ENCODE measurements at regions not wholly inside any gene's neighbourhood (a gene's known extent, or its start where the extent isn't known, plus 50 kb on each side); places are given as distances from the start of the nearest gene placed in this dataset.
A peak's percentile ranks its signal among the peaks of the same experiment; 100 is the strongest.

GRCh38 chr1:81225789-81226602 is 574.7 kb upstream of the ADGRL2 start:
- DNase-seq, result no peak
- H3K9me3 ChIP-seq (replicated peaks), result no peaks in the 10 kb centered on the region
- H3K27me3 ChIP-seq (ENCODE audit: low read depth), result no peaks in the 10 kb centered on the region
- peak overlapping the region; percentile 62 for H3K27ac ChIP-seq (replicated peaks)
- no peaks in the 10 kb centered on the region for H3K36me3 ChIP-seq
- peaks cover 34% of the 10 kb centered on the region for H3K4me1 ChIP-seq
- TF ChIP-seq CTCF (IDR thresholded peaks at IDR 0.05; ENCODE audit: borderline replicate concordance), result no peak
- H3K4me3 ChIP-seq, result no peak overlapping the region
- intact Hi-C loops (cut with micrococcal nuclease), result no loop called here

- DNase-seq, result no peak
- Histone ChIP-seq H3K4me3 (no peak overlapping the region), H3K27ac (replicated peaks) (peak overlapping the region; percentile 62), H3K27me3 (ENCODE audit: low read depth) (no peaks in the 10 kb centered on the region), H3K36me3 (no peaks in the 10 kb centered on the region), H3K4me1 (peaks cover 34% of the 10 kb centered on the region), H3K9me3 (replicated peaks) (no peaks in the 10 kb centered on the region)
- intact Hi-C loops (cut with micrococcal nuclease), result no loop called here
- TF ChIP-seq CTCF (IDR thresholded peaks at IDR 0.05; ENCODE audit: borderline replicate concordance), result no peak
These were observed 576.5 kb upstream of the ADGRL2 start for GRCh38 chr1:81224222-81224621.

GRCh38 chr1:81221564-81221963 is 579.2 kb upstream of the ADGRL2 start:
- Histone ChIP-seq H3K27me3 (ENCODE audit: low read depth) (no peaks in the 10 kb centered on the region), H3K4me1 (peaks cover 36% of the 10 kb centered on the region), H3K9me3 (replicated peaks) (no peaks in the 10 kb centered on the region), H3K4me3 (no peak overlapping the region), H3K36me3 (no peaks in the 10 kb centered on the region), H3K27ac (replicated peaks) (peak overlapping the region; percentile 4)
- intact Hi-C loops (cut with micrococcal nuclease), result no loop called here
- DNase-seq, result peak; percentile 34
- TF ChIP-seq CTCF (IDR thresholded peaks at IDR 0.05; ENCODE audit: borderline replicate concordance), result no peak

GRCh38 chr1:81220614-81221071 is 580.1 kb upstream of the ADGRL2 start:
- intact Hi-C loops (cut with micrococcal nuclease), result no loop called here
- no peaks in the 10 kb centered on the region for H3K27me3 ChIP-seq (ENCODE audit: low read depth)
- H3K4me3 ChIP-seq, result no peak overlapping the region
- TF ChIP-seq CTCF (IDR thresholded peaks at IDR 0.05; ENCODE audit: borderline replicate concordance), result no peak
- H3K36me3 ChIP-seq, result no peaks in the 10 kb centered on the region
- no peak for DNase-seq
- no peak overlapping the region for H3K27ac ChIP-seq (replicated peaks)
- H3K4me1 ChIP-seq, result peaks cover 26% of the 10 kb centered on the region
- H3K9me3 ChIP-seq (replicated peaks), result no peaks in the 10 kb centered on the region

GRCh38 chr1:81217058-81217457 is 583.7 kb upstream of the ADGRL2 start:
- TF ChIP-seq CTCF (IDR thresholded peaks at IDR 0.05; ENCODE audit: borderline replicate concordance), result no peak
- Histone ChIP-seq H3K27ac (replicated peaks) (no peak overlapping the region), H3K9me3 (replicated peaks) (no peaks in the 10 kb centered on the region), H3K27me3 (ENCODE audit: low read depth) (no peaks in the 10 kb centered on the region), H3K36me3 (no peaks in the 10 kb centered on the region), H3K4me3 (no peak overlapping the region), H3K4me1 (peaks cover 7% of the 10 kb centered on the region)
- no peak for DNase-seq
- intact Hi-C loops (cut with micrococcal nuclease), result no loop called here
